ENCODE measurements at regions not wholly inside any gene's neighbourhood (a gene's known extent, or its start where the extent isn't known, plus 50 kb on each side); places are given as distances from the start of the nearest gene placed in this dataset.

- FAIRE-seq, result no peak
Observed at GRCh38 chr2:23078784-23079434, 306.1 kb upstream of the KLHL29 start.

GRCh38 chr2:23083966-23084365, 301.0 kb upstream of the KLHL29 start:
- FAIRE-seq, result no peak

- no peak for FAIRE-seq
Observed at GRCh38 chr2:23091019-23091418, 294.0 kb upstream of the KLHL29 start.

GRCh38 chr2:23091900-23092299, 293.1 kb upstream of the KLHL29 start:
- no peak for FAIRE-seq

GRCh38 chr2:23092831-23093230, 292.1 kb upstream of the KLHL29 start:
- FAIRE-seq, result no peak

- no peak for FAIRE-seq
Observed at GRCh38 chr2:23093513-23093912, 291.5 kb upstream of the KLHL29 start.

- no peak for FAIRE-seq
Observed at GRCh38 chr2:23096906-23097602, 287.9 kb upstream of the KLHL29 start.

- no peak for FAIRE-seq
Observed at GRCh38 chr2:23100406-23100805, 284.6 kb upstream of the KLHL29 start.

GRCh38 chr2:23106242-23106785, 278.7 kb upstream of the KLHL29 start:
- no peak for FAIRE-seq

GRCh38 chr2:23107327-23107941, 277.5 kb upstream of the KLHL29 start:
- peak; percentile 58 for FAIRE-seq

GRCh38 chr2:23111263-23111662, 273.7 kb upstream of the KLHL29 start:
- no peak for FAIRE-seq

GRCh38 chr2:23112517-23112916, 272.5 kb upstream of the KLHL29 start:
- no peak for FAIRE-seq

GRCh38 chr2:23114299-23114698, 270.7 kb upstream of the KLHL29 start:
- no peak for FAIRE-seq

- no peak for FAIRE-seq
Observed at GRCh38 chr2:23118313-23118712, 266.7 kb upstream of the KLHL29 start.

GRCh38 chr2:23118894-23119293, 266.1 kb upstream of the KLHL29 start:
- FAIRE-seq, result no peak

- FAIRE-seq, result no peak
Observed at GRCh38 chr2:23120161-23120560, 264.8 kb upstream of the KLHL29 start.

- no peak for FAIRE-seq
Observed at GRCh38 chr2:23121968-23122648, 262.9 kb upstream of the KLHL29 start.

GRCh38 chr2:23122681-23123215, 262.2 kb upstream of the KLHL29 start:
- FAIRE-seq, result no peak

- FAIRE-seq, result no peak
Observed at GRCh38 chr2:23123686-23124085, 261.3 kb upstream of the KLHL29 start.

GRCh38 chr2:23124214-23124750, 260.7 kb upstream of the KLHL29 start:
- no peak for FAIRE-seq

GRCh38 chr2:23127465-23127864, 257.5 kb upstream of the KLHL29 start:
- no peak for FAIRE-seq

- no peak for FAIRE-seq
Observed at GRCh38 chr2:23128684-23129292, 256.2 kb upstream of the KLHL29 start.
